Osteoblast (primary cell): ENCODE measurements at regions not wholly inside any gene's neighbourhood (a gene's known extent, or its start where the extent isn't known, plus 50 kb on each side); places are given as distances from the start of the nearest gene placed in this dataset. TPM values are rescaled to one million over a fixed set of nuclear protein-coding genes. Genes with fewer than 3 reads are reported as not detected.

Source experiments
- DNase-seq: peaks from one replicate; pipeline ENCODE4 v3.0.0; 2011; ENCODE audit warnings: low spot score, mixed read lengths; ENCODE audit not compliant: insufficient read length; ENCODE audit errors: missing footprints
- H2AFZ ChIP-seq: 2 replicates; pipeline ENCODE4 v1.6.0; 2011; ENCODE audit warnings: mild to moderate bottlenecking, low read length
- H3K27ac ChIP-seq: 2 replicates; pipeline ENCODE4 v1.5.1; 2011; ENCODE audit warnings: mild to moderate bottlenecking, low read depth, low read length, moderate library complexity
- H3K27me3 ChIP-seq: 2 replicates; pipeline ENCODE4 v1.6.0; 2012; ENCODE audit warnings: mild to moderate bottlenecking, control low read depth, inconsistent platforms, low read length, moderate library complexity; ENCODE audit not compliant: insufficient read depth
- H3K36me3 ChIP-seq: 2 replicates; pipeline ENCODE4 v1.5.1; 2011; ENCODE audit warnings: mild to moderate bottlenecking, low read length, control low read depth, moderate library complexity; ENCODE audit not compliant: insufficient read depth
- H3K4me1 ChIP-seq: 2 replicates; pipeline ENCODE4 v1.5.1; 2011; ENCODE audit warnings: mild to moderate bottlenecking, low read length, control low read depth, moderate library complexity; ENCODE audit not compliant: insufficient read depth
- H3K4me2 ChIP-seq: 2 replicates; pipeline ENCODE4 v1.6.0; 2011; ENCODE audit warnings: mild to moderate bottlenecking, low read length; ENCODE audit not compliant: insufficient read depth
- H3K4me3 ChIP-seq: fragments of 200-600 bp; sonication (generic); 3 replicates; pipeline ENCODE4 v1.5.1; 2012; ENCODE audit warnings: mild to moderate bottlenecking, low read length, inconsistent platforms; ENCODE audit not compliant: insufficient read depth
- H3K79me2 ChIP-seq: 2 replicates; pipeline ENCODE4 v1.6.0; 2012; ENCODE audit warnings: mild to moderate bottlenecking, low read length, control low read depth, inconsistent platforms; ENCODE audit not compliant: insufficient read depth
- H3K9me3 ChIP-seq: 2 replicates; pipeline ENCODE4 v1.5.1; 2011; ENCODE audit warnings: low read depth, low read length, control low read depth
- H4K20me1 ChIP-seq: 2 replicates; pipeline ENCODE4 v1.6.0; 2012; ENCODE audit warnings: mild to moderate bottlenecking, low read length, control low read depth; ENCODE audit not compliant: insufficient read depth
- small RNA-seq: library from RNA; depleted of rRNA; stranded (forward); fragments of <200 nt; gene quantifications from one replicate; pipeline ENCODE3, GENCODE V24; 2012
- TF ChIP-seq, protein P1 (sequence below): IDR thresholded peaks from 2 replicates; pipeline ENCODE4 v1.5.1; 2011; ENCODE audit warnings: mild to moderate bottlenecking, low read depth, low read length, moderate library complexity; ENCODE audit errors: extremely low read depth

DNA sequence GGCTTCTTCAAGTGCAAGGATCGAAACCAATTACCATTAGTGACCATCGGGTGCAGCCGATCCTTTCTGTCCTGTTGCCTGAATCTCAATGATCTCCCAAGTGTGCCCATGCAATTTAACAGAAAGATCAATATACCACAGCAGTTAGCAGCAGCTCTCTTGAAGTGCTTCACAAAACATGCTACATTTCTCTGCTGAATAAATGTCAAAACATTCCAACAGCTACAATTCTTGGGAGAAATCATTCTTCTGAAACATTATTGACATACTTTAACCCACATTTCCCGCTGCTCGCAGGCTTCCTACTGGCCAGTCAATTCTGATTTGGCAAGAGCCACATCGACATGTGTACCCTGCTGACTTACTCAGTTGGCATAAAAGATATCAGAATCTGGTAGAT, 907.7 kb downstream of the TMEM182 start:
- TF ChIP-seq, protein P1, sequence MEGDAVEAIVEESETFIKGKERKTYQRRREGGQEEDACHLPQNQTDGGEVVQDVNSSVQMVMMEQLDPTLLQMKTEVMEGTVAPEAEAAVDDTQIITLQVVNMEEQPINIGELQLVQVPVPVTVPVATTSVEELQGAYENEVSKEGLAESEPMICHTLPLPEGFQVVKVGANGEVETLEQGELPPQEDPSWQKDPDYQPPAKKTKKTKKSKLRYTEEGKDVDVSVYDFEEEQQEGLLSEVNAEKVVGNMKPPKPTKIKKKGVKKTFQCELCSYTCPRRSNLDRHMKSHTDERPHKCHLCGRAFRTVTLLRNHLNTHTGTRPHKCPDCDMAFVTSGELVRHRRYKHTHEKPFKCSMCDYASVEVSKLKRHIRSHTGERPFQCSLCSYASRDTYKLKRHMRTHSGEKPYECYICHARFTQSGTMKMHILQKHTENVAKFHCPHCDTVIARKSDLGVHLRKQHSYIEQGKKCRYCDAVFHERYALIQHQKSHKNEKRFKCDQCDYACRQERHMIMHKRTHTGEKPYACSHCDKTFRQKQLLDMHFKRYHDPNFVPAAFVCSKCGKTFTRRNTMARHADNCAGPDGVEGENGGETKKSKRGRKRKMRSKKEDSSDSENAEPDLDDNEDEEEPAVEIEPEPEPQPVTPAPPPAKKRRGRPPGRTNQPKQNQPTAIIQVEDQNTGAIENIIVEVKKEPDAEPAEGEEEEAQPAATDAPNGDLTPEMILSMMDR: no peak
- no peaks in the 10 kb centered on the region for H3K79me2 ChIP-seq
- no peaks in the 10 kb centered on the region for H3K36me3 ChIP-seq
- H2AFZ ChIP-seq: no peak overlapping the region
- H3K4me1 ChIP-seq: no peaks in the 10 kb centered on the region
- H3K9me3 ChIP-seq: peaks cover 2% of the 10 kb centered on the region
- no peak overlapping the region for H3K4me3 ChIP-seq
- no peak overlapping the region for H3K27ac ChIP-seq
- no peak overlapping the region for H3K4me2 ChIP-seq
- no peaks in the 10 kb centered on the region for H4K20me1 ChIP-seq
- no peaks in the 10 kb centered on the region for H3K27me3 ChIP-seq
- no peak for DNase-seq

Small RNA genes in the stretch of these regions (small RNA-seq; reads per million reads assigned to genes)
- gene AC010881.1: not detected
- not detected for gene AC018880.2
